A549 (cell line): ENCODE measurements at regions not wholly inside any gene's neighbourhood (a gene's known extent, or its start where the extent isn't known, plus 50 kb on each side); places are given as distances from the start of the nearest gene placed in this dataset.

Experiments
- ATAC-seq, 2 experiments: fragments of 200-7000 bp in 1 of 2; fragments of >200 bp in 1 of 2; cut with Nextera tagmentation in 1 of 2; cut with Tn5 transposase in 1 of 2; 3 replicates each; pipeline versions ENCODE4 v1.8.0 to v1.9.1; 2018 to 2020; ENCODE audit warnings: mild to moderate bottlenecking in 1 of 2, moderate library complexity in 1 of 2
- CTCF ChIA-PET: fragments of 300-600 bp; sonication (Branson Sonifier 250); formaldehyde crosslinking; extraction: SDS; loops from one replicate; lab custom pipeline; 2021; ENCODE audit warnings: antibody characterized with exemption, inconsistent platforms; lab: Yijun Ruan, JAX
- POLR2A ChIA-PET: fragments of 350-600 bp; formaldehyde crosslinking; extraction: SDS; loops from one replicate; lab custom pipeline; 2021; ENCODE audit warnings: antibody characterized with exemption, inconsistent platforms; lab: Yijun Ruan, JAX
- DNase-seq, 2 experiments: peaks; one replicate each; pipeline versions ENCODE4 v3.0.0 to v3.0.0-alpha.2; 2011 to 2016; ENCODE audit warnings: low read depth in 1 of 2, low spot score in 1 of 2
- FAIRE-seq: peaks from 2 replicates; lab custom pipeline; 2011; peaks lifted over from hg19 to GRCh38; lab: Jason Lieb, UNC
- H3K27ac ChIP-seq, 2 experiments: fragments of >200 bp; sonication (Bioruptor Twin); formaldehyde crosslinking; 3 replicates each; pipeline ENCODE4 v1.5.1; 2016 to 2017
- H3K4me1 ChIP-seq: fragments of >200 bp; sonication (Bioruptor Twin); formaldehyde crosslinking; 3 replicates; pipeline ENCODE4 v1.6.1; 2016
- H3K4me2 ChIP-seq: fragments of >200 bp; sonication (Bioruptor Twin); formaldehyde crosslinking; 3 replicates; pipeline ENCODE4 v1.6.1; 2016
- H3K4me3 ChIP-seq: fragments of >200 bp; sonication (Bioruptor Twin); formaldehyde crosslinking; 3 replicates; pipeline ENCODE4 v1.5.1; 2016
- H3K9me3 ChIP-seq: fragments of >200 bp; sonication (Bioruptor Twin); formaldehyde crosslinking; 3 replicates; pipeline ENCODE4 v1.6.1; 2016
- BHLHE40 ChIP-seq: IDR thresholded peaks from 2 replicates; pipeline ENCODE4 v1.6.1; 2012; ENCODE audit warnings: low read depth, low read length, inconsistent platforms
- CEBPB ChIP-seq, 2 experiments: fragments of >200 bp in 1 of 2; sonication (Bioruptor Twin) in 1 of 2; formaldehyde crosslinking in 1 of 2; IDR thresholded peaks; 2 replicates each; pipeline ENCODE4 v1.6.1; 2012 to 2016
- CHD4 ChIP-seq: fragments of 200-600 bp; sonication (generic); IDR thresholded peaks from 2 replicates; pipeline ENCODE4 v1.6.1; 2016; ENCODE audit warnings: antibody characterized with exemption, mild to moderate bottlenecking, borderline replicate concordance
- EHF ChIP-seq: fragments of 250-450 bp; sonication (Bioruptor Pico); IDR thresholded peaks from 2 replicates; pipeline ENCODE4 v1.5.0; 2020; ENCODE audit warnings: mild to moderate bottlenecking
- GATA3 ChIP-seq: IDR thresholded peaks from 2 replicates; pipeline ENCODE4 v1.6.1; 2012; ENCODE audit warnings: borderline replicate concordance
- HES2 ChIP-seq: fragments of >200 bp; sonication (Bioruptor Twin); formaldehyde crosslinking; IDR thresholded peaks from 2 replicates; pipeline ENCODE4 v1.6.1; 2016
- HOXB13 ChIP-seq: fragments of 250-450 bp; sonication (Bioruptor Pico); IDR thresholded peaks from 2 replicates; pipeline ENCODE4 v1.5.0; 2020; ENCODE audit warnings: low read depth, mild to moderate bottlenecking, moderate library complexity
- HOXB5 ChIP-seq: fragments of 250-450 bp; sonication (Bioruptor Pico); IDR thresholded peaks from 2 replicates; pipeline ENCODE4 v1.5.0; 2020; ENCODE audit warnings: mild to moderate bottlenecking, moderate library complexity
- JUNB ChIP-seq: fragments of >200 bp; sonication (Bioruptor Twin); formaldehyde crosslinking; IDR thresholded peaks from 2 replicates; pipeline ENCODE4 v1.6.1; 2016
- MAX ChIP-seq: IDR thresholded peaks from 2 replicates; pipeline ENCODE4 v1.6.1; 2012
- MYC ChIP-seq: IDR thresholded peaks from 2 replicates; pipeline ENCODE4 v1.6.1; 2012; ENCODE audit warnings: mild to moderate bottlenecking, inconsistent platforms, low read length, improper control_type of control experiment, borderline replicate concordance
- NPAS2 ChIP-seq: fragments of 250-450 bp; sonication (Bioruptor Pico); IDR thresholded peaks from 2 replicates; pipeline ENCODE4 v1.8.0; 2022; ENCODE audit warnings: mild to moderate bottlenecking, moderate library complexity, borderline replicate concordance
- NR3C1 ChIP-seq: fragments of >200 bp; sonication (Bioruptor Twin); formaldehyde crosslinking; IDR thresholded peaks from 3 replicates; pipeline ENCODE4 v1.6.1; 2017
- PHF8 ChIP-seq: fragments of 200-600 bp; sonication (generic); IDR thresholded peaks from 2 replicates; pipeline ENCODE4 v1.6.1; 2016; ENCODE audit warnings: low read depth, mild to moderate bottlenecking, antibody characterized with exemption, moderate library complexity, borderline replicate concordance
- POLR2A ChIP-seq: IDR thresholded peaks from 2 replicates; pipeline ENCODE4 v1.6.1; 2012; ENCODE audit warnings: mild to moderate bottlenecking, low read length
- POLR2AphosphoS2 ChIP-seq: conservative IDR thresholded peaks from 2 replicates; pipeline ENCODE4 v1.6.1; 2012; ENCODE audit warnings: low read length, improper control_type of control experiment, inconsistent platforms
- RAD21 ChIP-seq, 2 experiments: fragments of >200 bp in 1 of 2; sonication (Bioruptor Twin) in 1 of 2; formaldehyde crosslinking in 1 of 2; IDR thresholded peaks in 1 of 2; conservative IDR thresholded peaks in 1 of 2; 2 replicates in 1 of 2; 3 replicates in 1 of 2; pipeline ENCODE4 v1.6.1; 2012 to 2018; ENCODE audit warnings: inconsistent platforms in 1 of 2
- RARB ChIP-seq: fragments of 250-450 bp; sonication (Bioruptor Pico); IDR thresholded peaks from 2 replicates; pipeline ENCODE4 v1.8.0; 2021; ENCODE audit warnings: mild to moderate bottlenecking, moderate library complexity
- RCOR1 ChIP-seq: fragments of 150-350 bp; IDR thresholded peaks from 2 replicates; pipeline ENCODE4 v1.6.1; 2014; ENCODE audit warnings: antibody characterized with exemption, low read length, low read depth
- RFX5 ChIP-seq: fragments of 450-650 bp; IDR thresholded peaks from 2 replicates; pipeline ENCODE4 v1.7.1; 2014; ENCODE audit warnings: antibody characterized with exemption, mild to moderate bottlenecking, moderate library complexity
- SREBF2 ChIP-seq: fragments of 450-650 bp; IDR thresholded peaks from 2 replicates; pipeline ENCODE4 v1.6.1; 2014; ENCODE audit warnings: mild to moderate bottlenecking, moderate library complexity
- TFCP2L1 ChIP-seq: fragments of 250-450 bp; sonication (Bioruptor Pico); IDR thresholded peaks from 2 replicates; pipeline ENCODE4 v1.5.0; 2021; ENCODE audit warnings: mild to moderate bottlenecking
- USF2 ChIP-seq: fragments of 450-650 bp; IDR thresholded peaks from 2 replicates; pipeline ENCODE4 v1.6.1; 2014; ENCODE audit warnings: antibody characterized with exemption
- ZFP36 ChIP-seq: fragments of 450-650 bp; IDR thresholded peaks from 2 replicates; pipeline ENCODE4 v1.6.1; 2014; ENCODE audit warnings: borderline replicate concordance; ENCODE audit not compliant: partially characterized antibody
- ZSCAN20 ChIP-seq: fragments of 250-450 bp; sonication (Bioruptor Pico); IDR thresholded peaks from 2 replicates; pipeline ENCODE4 v1.8.0; 2022; ENCODE audit warnings: mild to moderate bottlenecking, moderate library complexity
- whole genome bisulfite sequencing: methylation state at CpG from one replicate; pipeline ENCODE4 v1.1.6; 2017; ENCODE audit errors: missing lambda C conversion rate; 5-methylcytosine and 5-hydroxymethylcytosine counted together
- TF ChIP-seq, protein P1 (sequence below): fragments of 250-450 bp; sonication (Bioruptor Pico); IDR thresholded peaks from 2 replicates; pipeline ENCODE4 v1.5.0; 2021; ENCODE audit warnings: mild to moderate bottlenecking, moderate library complexity, borderline replicate concordance

GRCh38 chr1:87979079-87979478 is 650.4 kb downstream of the LMO4 start:
- TF ChIP-seq ZSCAN20, result no peak
- TF ChIP-seq RAD21 (conservative IDR thresholded peaks at IDR 0.05 in 1 of 2, IDR thresholded peaks at IDR 0.05 in 1 of 2), result no peak
- no peak for TF ChIP-seq CHD4
- TF ChIP-seq EHF (CRISPR knock-in tag), result no peak
- no peak for TF ChIP-seq MAX
- no peak for TF ChIP-seq POLR2A
- TF ChIP-seq TFCP2L1 (CRISPR knock-in tag), result no peak
- TF ChIP-seq USF2, result no peak
- no peak for TF ChIP-seq GATA3
- no peak for TF ChIP-seq MYC
- no peak for TF ChIP-seq BHLHE40
- no peak for TF ChIP-seq RARB (CRISPR knock-in tag)
- TF ChIP-seq JUNB, result no peak
- TF ChIP-seq HOXB5 (CRISPR knock-in tag), result no peak
- no peak for TF ChIP-seq RCOR1
- no peak for TF ChIP-seq SREBF2
- no peak for TF ChIP-seq HES2
- TF ChIP-seq POLR2AphosphoS2, result no peak
- no peak for TF ChIP-seq RFX5
- TF ChIP-seq, all 56 proteins: peak for 0
- FAIRE-seq (no peak), ATAC-seq (no peak), DNase-seq (no peak)
- no peak overlapping the region for H3K4me2 ChIP-seq
- no peak overlapping the region for H3K27ac ChIP-seq
- WGBS, result 86% methylated on average over 2 of the region's 2 CpGs
- H3K9me3 ChIP-seq, result no peaks in the 10 kb centered on the region
- ChIA-PET POLR2A (no interaction called here), CTCF (no interaction called here)
- no peaks in the 10 kb centered on the region for H3K4me1 ChIP-seq
- no peak overlapping the region for H3K4me3 ChIP-seq

DNA sequence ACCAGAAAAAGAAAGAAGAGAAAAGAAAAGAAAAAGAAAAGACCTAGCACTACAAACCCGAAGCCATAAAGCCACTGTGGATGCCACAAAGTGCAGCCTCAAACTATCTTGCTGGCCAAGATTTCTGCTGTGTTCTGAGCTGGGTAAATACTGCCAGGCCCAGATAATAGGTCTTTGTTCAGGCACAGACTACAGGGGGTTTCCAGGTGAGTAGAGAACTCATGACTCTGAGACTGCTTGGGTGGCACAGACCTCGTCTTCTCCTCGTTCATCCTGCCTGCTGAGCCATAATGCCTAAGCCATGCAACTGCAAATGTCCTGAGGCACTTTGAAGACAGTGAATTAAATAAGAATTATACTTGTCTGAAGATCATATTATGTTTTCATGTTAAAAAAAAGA is 651.8 kb downstream of the LMO4 start:
- Histone ChIP-seq H3K4me2 (no peak overlapping the region), H3K27ac (no peak overlapping the region), H3K9me3 (no peaks in the 10 kb centered on the region), H3K4me1 (no peaks in the 10 kb centered on the region), H3K4me3 (no peak overlapping the region)
- POLR2A ChIA-PET, result no interaction called here
- 46% methylated on average over 3 of the region's 3 CpGs for WGBS
- CTCF ChIA-PET, result no interaction called here
- no peak for FAIRE-seq
- DNase-seq, result no peak
- ATAC-seq, result no peak
- TF ChIP-seq NR3C1 (no peak), ZFP36 (no peak), CEBPB (IDR thresholded peaks at IDR 0.05) (no peak), PHF8 (no peak), BHLHE40 (no peak), NPAS2 (no peak), HOXB13 (CRISPR knock-in tag) (no peak)
- TF ChIP-seq, protein P1, sequence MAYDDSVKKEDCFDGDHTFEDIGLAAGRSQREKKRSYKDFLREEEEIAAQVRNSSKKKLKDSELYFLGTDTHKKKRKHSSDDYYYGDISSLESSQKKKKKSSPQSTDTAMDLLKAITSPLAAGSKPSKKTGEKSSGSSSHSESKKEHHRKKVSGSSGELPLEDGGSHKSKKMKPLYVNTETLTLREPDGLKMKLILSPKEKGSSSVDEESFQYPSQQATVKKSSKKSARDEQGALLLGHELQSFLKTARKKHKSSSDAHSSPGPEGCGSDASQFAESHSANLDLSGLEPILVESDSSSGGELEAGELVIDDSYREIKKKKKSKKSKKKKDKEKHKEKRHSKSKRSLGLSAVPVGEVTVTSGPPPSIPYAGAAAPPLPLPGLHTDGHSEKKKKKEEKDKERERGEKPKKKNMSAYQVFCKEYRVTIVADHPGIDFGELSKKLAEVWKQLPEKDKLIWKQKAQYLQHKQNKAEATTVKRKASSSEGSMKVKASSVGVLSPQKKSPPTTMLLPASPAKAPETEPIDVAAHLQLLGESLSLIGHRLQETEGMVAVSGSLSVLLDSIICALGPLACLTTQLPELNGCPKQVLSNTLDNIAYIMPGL (CRISPR knock-in tag), result no peak
